NCI-H1417 (cell line): ENCODE measurements at regions not wholly inside any gene's neighbourhood (a gene's known extent, or its start where the extent isn't known, plus 50 kb on each side); places are given as distances from the start of the nearest gene placed in this dataset.
"Not testable (repeated sequence)": the region's sequence is repeated elsewhere in the genome, so short reads cannot be mapped to it uniquely, and the experiment has no call there.

Experiments used
- DNase-seq, 3 experiments: peaks; one replicate each; lab custom pipeline; 2025; lab: John Stamatoyannopoulos, UW

DNA sequence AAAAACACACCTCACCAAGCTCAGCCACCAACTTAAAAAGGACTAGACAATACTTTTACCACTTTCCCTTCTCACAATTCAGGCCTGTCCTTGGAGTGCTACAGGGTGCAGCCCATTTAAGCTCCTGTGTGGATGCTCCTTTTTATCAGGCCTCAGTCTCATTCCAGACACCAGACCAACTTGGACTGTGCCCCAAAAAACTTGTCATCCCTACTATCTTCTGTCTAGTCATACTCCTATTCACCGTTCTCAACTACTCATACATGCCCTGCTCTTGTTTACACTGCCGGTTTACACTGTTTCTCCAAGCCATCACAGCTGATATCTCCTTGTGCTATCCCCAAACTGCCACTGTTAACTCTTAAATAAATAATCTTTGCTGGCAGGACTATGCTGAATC lies 242.8 kb upstream of the PROK2 start:
- DNase-seq: not testable (repeated sequence)

DNA sequence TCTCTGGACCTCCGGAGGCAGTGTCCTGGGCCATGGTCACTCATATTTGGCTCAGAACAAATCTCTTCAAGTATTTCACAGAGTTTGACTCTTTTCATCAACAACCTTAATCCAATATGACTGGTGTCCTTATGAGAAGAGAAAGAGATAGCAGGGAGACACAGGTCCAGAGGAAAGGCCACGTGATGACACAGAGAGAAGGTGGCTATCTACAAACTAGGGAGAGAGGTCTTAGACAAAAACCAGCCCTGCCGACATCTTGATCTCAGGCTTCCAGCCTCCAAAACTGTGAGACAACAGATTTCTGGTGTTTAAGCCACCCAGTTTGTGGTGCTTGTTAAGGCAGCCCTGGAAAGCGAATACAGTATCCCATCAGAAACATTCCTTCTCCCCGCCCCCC lies 237.1 kb upstream of the PROK2 start:
- DNase-seq: no peak

DNA sequence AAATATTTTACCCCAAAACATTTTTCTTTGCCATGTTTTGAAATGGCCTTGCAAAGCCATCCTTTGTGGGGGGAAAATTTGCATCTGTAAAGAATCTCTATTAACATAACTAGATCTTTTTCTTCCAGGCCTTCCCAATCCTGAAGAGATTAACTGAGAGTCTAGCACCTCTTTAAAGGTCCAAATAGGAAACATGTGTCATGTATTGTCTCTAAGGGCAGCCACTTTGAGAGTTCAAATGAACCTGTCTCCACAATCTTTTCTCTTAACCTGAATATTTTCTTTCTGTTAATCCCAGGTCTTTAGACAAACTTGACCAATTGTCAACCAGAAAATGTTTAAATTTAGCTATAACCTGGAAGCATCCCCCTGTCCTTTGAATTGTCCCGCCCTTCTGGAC lies 236.6 kb upstream of the PROK2 start:
- no peak for DNase-seq

DNA sequence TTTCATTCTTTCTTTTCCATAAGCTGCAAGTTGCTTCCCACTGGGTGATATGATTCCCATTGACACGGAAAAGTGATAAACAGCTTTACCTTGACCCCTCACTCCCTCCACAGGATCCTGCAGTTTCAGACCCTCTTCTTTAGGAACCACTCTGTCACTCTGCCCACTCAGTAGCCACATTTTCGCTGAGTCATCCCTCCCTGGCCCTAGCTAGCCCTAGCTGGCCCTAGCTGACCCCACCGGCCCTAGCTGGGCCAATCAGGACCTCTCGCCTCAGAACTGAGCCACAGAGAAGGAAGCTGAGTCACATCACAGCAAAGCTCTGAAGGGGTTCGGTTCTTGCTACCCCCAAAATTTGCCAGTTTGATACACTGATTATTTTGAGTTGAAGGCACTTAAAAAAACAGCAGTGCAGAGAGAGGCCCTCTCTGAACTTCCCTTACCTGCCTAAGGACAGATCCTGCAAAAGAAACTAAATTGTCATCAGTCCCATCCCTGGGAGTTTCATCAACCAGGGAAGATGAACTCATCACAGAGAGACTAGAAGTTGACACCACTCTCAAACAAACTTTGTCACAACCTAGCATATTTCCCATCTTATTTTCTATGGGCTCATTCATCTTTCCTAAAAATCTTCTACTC lies 233.5 kb upstream of the PROK2 start:
- DNase-seq: no peak

DNA sequence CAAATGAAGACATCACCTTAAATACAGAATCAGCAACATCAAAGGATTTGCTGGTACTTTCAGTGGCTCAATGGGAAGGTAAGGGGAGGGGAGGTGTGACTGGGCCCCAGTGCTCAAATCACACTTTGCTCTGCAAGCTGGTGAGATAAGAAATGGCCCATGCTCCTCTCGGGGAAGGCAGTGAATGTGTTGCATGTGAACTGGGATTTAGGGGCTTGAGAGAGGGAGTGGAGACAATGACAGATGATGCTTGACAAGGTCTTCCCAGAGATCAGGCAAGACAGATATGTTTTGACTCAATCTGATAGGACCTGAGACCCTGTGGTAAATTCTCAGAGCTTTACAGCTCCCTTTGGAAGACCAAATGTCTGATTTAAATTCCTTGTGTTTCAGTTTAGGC lies 233.0 kb upstream of the PROK2 start:
- DNase-seq: no peak

DNA sequence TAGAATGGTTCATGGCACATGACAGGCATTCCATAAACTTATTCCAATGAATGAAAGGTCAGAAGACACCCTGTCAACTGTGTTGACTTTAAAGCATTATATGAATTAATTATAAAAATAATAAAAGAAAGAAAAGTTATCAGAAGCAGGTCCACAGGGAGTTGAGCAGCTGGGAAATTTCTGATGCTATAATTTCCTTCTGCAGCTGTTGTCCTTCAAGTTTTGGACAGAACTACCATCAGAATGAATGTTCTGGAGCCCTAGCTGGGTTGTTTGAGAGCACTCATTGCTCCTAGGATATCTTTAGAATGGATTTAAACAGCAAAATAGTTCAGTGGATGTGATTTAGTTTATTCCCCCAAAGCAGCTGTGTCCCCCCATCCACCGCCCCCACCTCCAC lies 232.4 kb upstream of the PROK2 start:
- DNase-seq: no peak

DNA sequence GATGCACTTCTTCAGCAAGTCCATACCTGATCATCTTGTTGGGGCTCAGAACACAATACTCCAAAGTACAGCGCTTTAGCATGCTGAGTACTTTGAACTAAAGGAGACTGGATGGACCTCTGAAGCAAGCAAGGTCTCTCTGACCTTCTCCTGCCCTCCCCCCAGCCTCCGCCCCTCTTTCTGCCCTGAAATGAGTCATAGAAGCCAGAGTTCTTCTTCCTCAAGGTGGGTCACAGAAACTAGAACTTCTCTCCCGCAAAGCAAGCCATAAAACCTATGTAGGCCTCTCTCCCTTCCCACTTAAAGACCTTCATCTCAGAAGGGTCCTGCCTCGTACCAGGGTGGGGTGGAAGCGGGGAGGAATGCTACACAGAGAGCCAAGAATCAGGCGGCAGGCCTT lies 230.5 kb upstream of the PROK2 start:
- DNase-seq: no peak

DNA sequence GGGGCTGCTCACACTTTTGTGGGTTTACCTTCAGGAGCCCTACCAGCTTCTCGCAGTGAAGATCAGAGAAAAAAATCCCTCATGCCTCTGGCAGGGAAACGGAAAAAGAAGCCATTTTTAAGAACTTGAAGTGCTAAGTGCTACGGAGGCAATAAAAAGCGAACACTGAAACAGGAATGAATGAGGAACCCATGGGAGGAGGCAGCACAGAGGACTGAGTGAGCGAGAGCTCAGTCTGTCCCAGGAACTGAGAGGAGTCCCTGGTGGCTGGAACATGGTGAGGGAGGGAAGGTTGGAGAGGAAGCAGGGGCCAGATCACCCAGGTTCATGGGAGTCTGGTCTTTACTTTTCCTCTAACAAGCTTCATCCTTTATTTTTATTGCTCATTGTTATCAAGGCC lies 228.1 kb upstream of the PROK2 start:
- DNase-seq: no peak

DNA sequence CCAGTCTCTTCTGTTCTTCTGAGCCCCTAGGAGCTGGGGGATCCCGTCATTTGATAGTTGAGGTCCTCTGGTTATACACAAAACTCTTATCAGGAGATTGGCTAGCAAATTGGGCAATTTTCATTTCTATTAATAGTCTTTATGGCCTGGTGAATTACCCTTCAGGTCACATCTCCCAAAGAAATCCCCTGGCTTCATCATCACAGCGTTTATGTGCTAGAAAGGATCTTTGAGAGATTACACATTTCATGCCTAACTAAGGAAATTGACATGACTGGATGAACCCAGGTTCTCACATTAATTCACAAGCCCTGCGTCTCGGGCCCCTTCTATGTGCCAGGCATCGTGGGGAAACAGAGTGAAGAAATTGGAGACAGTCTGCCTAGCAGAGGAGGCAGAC lies 227.4 kb upstream of the PROK2 start:
- DNase-seq: no peak

DNA sequence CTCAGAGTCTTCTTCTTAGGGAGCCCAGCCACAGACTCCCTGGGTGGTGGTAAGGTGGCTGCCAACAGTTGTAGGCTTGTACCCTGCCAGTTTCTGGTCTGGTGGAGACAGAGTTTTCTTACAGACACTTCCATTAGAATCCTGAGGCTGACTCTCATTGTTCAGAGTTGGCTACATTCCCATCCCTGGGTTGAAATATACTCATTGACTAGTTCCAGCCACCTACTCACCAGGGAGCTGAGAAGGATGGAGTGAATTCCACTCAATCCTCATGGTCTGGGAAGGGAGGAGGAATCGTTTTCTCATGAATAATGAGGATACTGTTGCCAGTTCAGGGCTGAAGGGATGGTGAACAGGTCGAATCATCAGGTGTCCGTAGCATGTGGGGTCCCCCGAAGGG lies 226.5 kb upstream of the PROK2 start:
- DNase-seq: no peak

DNA sequence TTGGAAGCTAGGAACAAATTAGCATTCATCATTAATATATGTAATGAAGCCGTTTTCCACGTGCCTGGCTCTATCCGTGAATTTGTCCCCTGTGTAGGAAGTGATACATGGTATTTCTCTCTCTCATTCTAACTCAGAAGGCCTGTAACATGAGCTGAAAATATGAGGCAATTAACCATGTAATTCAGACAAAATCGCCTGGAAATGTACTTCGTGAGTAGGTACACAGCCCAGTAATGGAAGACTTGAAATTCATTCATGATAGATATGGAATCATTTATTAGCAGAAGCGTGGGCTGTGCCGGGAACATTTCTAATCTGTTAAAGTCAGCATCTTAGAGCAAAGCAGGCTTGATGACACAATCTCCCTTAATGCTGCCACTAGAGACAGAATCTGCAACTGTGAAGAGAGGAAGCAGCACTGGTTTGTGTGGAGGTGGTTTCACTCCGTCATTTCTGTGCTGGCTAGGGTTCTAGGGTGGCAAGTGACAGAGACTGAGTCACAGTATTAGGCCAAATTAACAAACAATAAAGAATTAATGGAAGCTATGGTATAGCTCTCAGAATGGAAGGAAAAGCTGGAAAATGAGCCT lies 225.0 kb upstream of the PROK2 start:
- DNase-seq: peak in 1 of 3 experiments; percentile 4

DNA sequence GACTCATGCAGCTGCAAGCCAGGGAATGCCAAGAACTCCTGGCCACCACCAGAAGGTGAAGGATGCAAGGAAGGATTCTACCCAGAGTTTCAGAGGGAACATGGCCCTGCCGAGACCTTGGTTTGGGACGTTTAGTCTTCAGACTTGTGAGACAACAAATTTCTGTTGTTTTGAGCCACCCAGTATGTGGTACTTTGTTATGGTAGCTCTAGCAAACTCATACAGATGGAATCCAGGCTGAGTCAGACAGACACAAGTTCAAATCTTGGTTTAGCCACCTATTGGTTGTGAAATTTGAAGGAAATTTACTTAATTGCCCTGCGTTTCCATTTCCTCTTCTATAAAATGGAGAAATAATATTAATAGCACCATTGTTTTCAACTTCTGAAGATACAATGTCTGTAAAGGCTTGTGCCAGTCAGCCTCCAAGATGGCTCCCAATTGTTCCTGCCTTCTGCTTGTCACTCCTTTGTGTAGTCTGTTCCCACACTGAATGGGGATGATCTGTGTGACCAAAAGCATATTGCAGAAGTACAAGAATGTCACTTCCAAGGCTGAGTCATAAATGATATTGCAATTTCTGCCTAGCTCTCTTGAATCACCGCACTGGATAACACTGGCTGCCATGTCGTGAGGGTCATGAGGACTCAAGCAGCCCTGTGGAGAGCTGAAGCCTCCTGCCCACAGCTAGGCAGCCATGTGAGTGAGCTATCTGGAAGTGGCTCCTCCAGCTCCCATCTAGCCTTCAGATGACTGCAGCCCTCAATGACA lies 223.5 kb upstream of the PROK2 start:
- DNase-seq: no peak

DNA sequence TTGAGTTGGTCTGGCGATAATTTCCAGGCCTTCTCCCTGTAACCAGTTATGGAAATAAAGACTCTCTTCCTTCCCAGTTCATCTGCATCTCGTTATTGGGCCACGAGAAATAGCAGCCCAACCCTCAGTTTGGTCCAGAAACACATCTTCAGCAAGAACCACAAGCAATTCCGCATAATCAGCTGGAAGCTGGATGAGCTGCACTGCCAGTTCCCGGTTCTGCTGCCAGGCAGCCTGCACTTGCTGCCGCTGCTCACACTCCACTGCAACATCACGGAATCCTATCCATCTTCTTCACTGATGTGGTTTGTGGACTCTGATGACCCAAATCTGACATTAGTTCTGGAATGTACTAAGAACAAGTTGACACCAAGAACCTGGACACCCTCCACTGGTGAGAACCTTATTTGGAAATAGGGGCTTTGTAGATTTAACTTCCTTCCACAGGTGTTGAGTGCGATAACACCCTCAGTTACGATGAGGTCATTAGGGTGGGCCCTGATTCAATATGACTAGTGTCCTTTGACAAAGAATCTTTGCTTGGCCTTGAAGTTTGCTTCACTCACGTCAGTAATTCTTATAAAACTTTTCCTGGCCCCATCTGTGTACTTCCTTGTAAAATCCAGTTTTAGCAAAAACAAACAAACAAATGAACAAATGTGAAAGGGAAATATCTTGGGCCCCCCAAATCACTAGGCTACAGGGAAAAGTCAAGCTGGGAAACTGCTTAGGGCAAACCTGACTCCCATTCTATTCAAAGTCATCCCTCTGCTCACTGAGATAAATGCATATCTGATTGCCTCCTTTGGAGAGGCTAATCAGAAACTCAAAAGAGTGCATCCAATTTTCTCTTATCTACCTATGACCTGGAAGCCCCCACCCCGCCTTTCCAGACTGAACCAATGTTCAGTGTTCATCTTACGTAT lies 221.9 kb upstream of the PROK2 start:
- DNase-seq: no peak

DNA sequence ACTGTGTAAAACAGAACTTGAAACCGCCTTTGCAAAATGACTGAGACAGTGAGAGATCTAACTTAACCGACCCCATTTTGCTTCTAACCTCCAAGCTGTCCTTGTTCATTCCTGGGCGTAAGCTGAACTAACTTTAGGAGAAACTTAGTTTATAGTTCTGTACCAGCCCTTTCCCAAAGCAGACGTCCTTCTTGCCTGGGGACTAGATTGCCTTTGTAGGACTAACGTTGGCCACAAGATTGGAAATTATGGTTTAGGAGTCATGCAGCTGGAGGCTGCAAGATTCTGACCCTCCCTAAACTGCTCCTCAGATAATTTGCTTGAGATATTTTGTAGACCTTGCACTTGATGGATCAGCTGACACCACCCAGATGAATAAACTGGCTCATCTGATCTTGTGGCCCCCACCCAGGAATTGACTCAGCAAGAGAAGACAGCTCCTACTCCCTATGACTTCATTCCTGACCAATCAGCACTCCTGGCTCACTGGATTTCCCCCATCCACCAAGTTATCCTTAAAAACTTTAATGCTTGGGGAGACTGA lies 219.9 kb upstream of the PROK2 start:
- no peak for DNase-seq

DNA sequence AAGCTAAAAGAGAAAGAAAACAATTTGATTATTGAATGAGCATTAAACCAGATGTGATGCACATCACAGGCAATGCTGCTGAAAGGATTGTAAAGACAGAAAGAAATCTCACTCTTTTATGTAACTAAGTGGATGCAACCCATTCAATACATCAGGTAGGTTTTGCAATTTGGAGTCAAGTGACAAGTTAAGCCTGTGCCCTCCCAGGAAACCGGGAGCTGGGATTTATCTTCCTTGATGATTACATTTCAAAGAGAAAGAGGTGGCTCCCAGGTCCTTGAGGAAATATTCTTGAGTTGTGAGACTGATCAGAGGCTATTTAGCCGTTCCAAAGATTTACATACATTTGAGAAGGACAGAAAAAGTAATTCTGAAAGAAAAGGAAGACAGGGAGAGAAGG lies 219.0 kb upstream of the PROK2 start:
- DNase-seq: no peak

DNA sequence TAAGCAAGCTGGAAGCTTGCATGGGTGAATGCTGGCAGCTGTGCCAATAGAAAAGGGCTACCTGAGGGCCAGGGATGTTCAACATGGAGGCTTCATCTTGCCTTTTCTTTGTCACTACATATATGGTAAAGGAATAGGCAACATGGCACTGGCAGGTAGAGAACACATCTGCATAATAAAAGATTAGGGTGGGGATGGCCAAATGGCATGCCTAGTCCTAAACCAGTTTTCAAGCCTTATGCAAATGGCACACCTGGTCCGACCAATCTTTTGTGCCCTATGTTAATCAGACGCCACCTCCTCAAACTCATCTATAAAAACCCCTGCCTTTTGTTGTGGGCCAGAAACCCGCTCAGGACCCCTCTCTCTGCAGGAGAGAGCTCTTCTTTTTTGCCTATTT lies 216.8 kb upstream of the PROK2 start:
- DNase-seq: no peak

DNA sequence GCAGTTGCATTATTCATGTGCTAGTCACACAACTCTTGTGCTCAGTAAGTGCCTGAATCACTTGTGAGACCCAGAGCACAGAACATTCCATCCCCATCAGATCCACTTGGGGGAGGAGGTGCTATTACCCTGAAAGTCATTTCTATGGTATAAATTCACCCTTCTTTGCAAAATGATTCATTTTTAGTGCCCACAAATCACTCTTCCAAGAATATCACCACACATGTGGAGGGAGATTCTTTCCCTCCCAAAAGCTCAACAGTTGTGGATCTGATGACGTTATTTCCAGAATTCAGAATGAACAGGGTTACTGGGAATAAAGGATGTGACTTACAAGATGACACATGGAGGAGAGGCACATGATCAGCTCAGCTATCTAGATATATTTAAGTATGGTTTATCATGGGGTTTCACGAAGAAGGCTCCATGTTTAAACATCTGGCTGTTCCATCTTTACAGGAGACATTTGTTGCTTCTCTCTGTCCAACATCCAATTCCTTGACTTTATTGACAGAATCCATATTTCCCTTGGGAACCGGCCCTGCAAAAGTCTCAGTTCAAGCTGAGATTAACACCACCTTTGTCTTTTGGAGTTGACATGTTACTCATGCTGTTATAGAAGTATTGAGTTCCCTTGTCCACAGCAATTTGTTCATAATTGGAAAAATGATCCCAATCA lies 214.2 kb upstream of the PROK2 start:
- DNase-seq: no peak

DNA sequence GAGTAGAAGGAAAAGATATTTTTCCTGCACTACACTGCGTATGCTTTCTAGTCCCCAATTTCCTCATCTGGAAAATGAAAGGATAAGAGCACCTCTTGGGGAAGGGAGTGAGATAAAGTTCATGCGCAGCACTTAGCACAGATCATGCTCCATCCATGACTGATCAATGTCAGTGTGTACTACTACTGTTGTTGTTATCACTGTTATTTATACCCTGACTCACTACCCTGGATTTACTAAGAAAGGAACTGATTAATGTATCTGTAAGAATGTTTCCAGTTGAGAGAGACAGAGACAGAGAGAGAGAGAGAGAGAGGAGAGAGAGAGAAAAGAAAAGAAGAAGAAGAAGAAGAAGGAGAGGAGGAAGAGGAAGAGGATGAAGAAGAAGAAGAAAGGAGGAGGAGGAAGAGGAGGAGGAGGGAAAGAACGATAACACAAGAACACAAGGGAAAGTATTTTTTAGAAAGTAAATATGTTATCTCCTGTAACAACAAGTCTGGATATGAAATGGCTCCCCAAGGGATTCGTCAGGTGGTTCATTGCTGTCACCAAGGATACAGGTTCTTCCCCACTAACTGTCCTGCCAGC lies 212.2 kb upstream of the PROK2 start:
- no peak for DNase-seq

DNA sequence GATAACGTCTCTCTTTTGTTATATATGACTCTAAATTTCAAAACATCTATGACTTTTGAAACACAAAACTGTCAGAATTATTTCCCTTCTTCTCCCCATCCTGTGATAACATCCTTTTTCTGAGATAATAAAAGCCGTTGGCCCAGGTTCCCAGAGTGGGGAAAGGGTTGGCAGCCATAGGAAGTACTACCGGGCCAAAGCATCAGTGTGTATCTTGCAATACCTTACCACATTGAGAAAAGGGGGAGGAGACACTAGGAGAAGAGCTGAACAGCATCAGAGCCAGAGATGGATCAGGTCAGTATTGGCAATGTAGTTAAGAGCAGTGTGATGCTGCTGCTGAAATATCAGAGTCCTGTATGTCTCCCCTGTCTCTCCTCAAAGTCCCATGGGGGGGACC lies 210.0 kb upstream of the PROK2 start:
- DNase-seq: no peak

DNA sequence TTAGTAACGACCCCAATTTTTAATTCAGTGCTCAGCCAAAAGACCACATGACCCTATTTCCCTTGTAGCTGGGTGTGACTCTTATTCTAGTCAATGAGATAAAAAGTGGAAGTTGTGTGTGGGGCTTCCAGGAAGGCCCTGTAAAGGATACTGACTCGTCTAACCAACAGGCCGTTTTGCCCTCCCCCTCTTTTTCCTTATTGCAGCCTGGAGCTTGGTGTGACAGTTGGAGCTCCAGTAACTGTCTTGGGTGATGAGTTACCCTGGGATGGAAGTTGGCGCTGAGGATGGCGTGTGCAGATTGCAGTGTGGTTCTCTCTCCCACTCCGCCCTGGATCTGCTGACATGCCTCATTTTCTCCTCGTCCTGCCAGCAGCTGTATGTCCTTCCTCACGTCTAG lies 209.3 kb upstream of the PROK2 start:
- DNase-seq: no peak

DNA sequence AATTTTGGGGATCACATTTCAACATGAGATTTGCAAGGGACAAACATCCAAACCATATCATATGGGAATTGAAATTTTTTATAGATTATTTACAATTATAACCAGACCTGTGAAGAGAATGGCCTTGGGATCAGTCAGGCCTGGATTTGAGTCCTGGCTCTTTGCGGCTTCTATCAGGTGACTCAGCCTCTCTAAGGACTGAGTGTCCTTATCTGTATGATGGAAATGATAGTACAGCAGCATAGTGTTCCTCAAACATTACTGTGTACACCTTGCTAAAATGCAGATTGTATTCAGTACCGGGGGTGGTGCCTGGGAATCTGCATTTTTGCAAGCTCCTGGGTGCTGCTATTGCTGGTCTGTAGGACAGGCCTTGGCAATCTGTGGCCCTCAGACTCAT lies 206.7 kb upstream of the PROK2 start:
- no peak for DNase-seq
